GM23338 (cell line): ENCODE measurements at regions not wholly inside any gene's neighbourhood (a gene's known extent, or its start where the extent isn't known, plus 50 kb on each side); places are given as distances from the start of the nearest gene placed in this dataset.

ENCODE experiments used
- CREB1 ChIP-seq: fragments of 250-450 bp; sonication (Bioruptor Pico); IDR thresholded peaks from 2 replicates; pipeline ENCODE4 v1.5.0; 2020; ENCODE audit warnings: low read depth, mild to moderate bottlenecking, moderate library complexity
- CTCF ChIP-seq, 2 experiments: fragments of 200-600 bp in 1 of 2; sonication (generic) in 1 of 2; conservative IDR thresholded peaks; 2 replicates each; pipeline versions ENCODE4 v1.5.1 to v1.6.1; 2016 to 2017; ENCODE audit warnings: antibody characterized with exemption in 2 of 2, low read depth in 2 of 2, mild to moderate bottlenecking in 2 of 2, moderate library complexity in 1 of 2
- ETS1 ChIP-seq: IDR thresholded peaks from 2 replicates; pipeline ENCODE4 v1.6.1; 2016; ENCODE audit warnings: antibody characterized with exemption
- EZH2 ChIP-seq: fragments of 200-600 bp; sonication (generic); IDR thresholded peaks from one replicate; pipeline ENCODE4 v1.8.0; 2017; ENCODE audit warnings: antibody characterized with exemption, mild to moderate bottlenecking, low read depth; ENCODE audit not compliant: unreplicated experiment
- EZH2phosphoT487 ChIP-seq: fragments of 200-600 bp; sonication (generic); IDR thresholded peaks from one replicate; pipeline ENCODE4 v1.8.1; 2018; ENCODE audit warnings: antibody characterized with exemption; ENCODE audit not compliant: unreplicated experiment
- JUNB ChIP-seq: IDR thresholded peaks from one replicate; pipeline ENCODE4 v1.6.1; 2016; ENCODE audit warnings: antibody characterized with exemption; ENCODE audit not compliant: unreplicated experiment
- NANOG ChIP-seq: IDR thresholded peaks from 2 replicates; pipeline ENCODE4 v1.6.1; 2016; ENCODE audit warnings: antibody characterized with exemption, borderline replicate concordance
- POLR2AphosphoS5 ChIP-seq: IDR thresholded peaks from 2 replicates; pipeline ENCODE4 v1.6.1; 2016; ENCODE audit warnings: antibody characterized with exemption, low read depth
- REST ChIP-seq: IDR thresholded peaks from one replicate; pipeline ENCODE4 v1.6.1; 2018; ENCODE audit warnings: antibody characterized with exemption; ENCODE audit not compliant: unreplicated experiment
- STAT1 ChIP-seq: IDR thresholded peaks from one replicate; pipeline ENCODE4 v1.6.1; 2016; ENCODE audit warnings: antibody characterized with exemption; ENCODE audit not compliant: unreplicated experiment
- ZNF331 ChIP-seq: fragments of 250-450 bp; sonication (Bioruptor Pico); IDR thresholded peaks from 2 replicates; pipeline ENCODE4 v1.5.0; 2020; ENCODE audit warnings: low read depth, mild to moderate bottlenecking, moderate library complexity

- TF ChIP-seq CTCF (conservative IDR thresholded peaks at IDR 0.05; ENCODE audit: low read depth in 2 of 2) (peak; percentile 43 to 71), REST (no peak), EZH2 (no peak), POLR2AphosphoS5 (no peak), ETS1 (no peak), EZH2phosphoT487 (no peak), NANOG (no peak), JUNB (no peak), ZNF331 (no peak), CREB1 (CRISPR knock-in tag) (no peak), STAT1 (no peak)
Measured at GRCh38 chr4:24476282-24476681, 108.1 kb downstream of the DHX15 start.
